ENCODE measurements at regions not wholly inside any gene's neighbourhood (a gene's known extent, or its start where the extent isn't known, plus 50 kb on each side); places are given as distances from the start of the nearest gene placed in this dataset.

DNA sequence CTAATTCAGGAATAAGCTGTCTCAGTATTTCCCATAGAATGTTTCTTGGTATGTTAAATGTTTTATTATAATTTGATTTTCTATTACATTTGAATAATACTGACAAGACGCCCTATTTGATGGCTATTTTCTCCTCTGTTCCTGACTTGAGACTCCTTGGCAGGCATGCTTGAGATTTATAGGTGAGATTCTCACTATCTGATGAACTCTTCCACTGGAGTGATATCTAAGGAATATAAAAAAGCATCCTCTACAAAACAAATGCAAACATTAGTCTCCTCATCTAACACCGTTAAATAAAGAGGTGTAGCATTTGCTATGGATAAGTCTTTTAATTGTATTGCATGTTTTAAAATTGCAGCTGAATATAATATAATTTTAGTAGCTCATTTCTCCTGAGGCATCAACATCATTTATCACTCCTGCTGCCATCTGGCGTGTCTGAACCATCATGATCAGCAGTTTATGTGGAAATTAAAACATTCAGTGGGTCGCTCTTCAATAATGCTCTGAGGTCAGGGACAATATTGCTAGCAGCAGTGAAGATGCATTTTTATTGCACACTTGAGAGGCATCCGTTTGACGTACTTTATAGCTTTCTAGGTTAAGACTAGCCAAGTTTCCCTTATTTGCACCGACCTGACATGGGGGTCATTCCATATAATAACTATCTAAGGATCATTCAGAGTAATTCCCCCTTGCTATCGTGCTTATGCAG lies 210.4 kb upstream of the GALNTL6 start:
- no peak for DNase-seq (ENCODE audit: low read depth, low spot score)
- CTCF ChIA-PET = no interaction called here
- Histone ChIP-seq H3K9me3 (ENCODE audit: control insufficient read depth, insufficient read depth, low read length) (peaks cover 10% of the 10 kb centered on the region), H3K27ac (ENCODE audit: low read depth, low read length) (no peak overlapping the region), H3K27me3 (ENCODE audit: control insufficient read depth, insufficient read depth, low read length) (no peaks in the 10 kb centered on the region), H3K4me3 (ENCODE audit: low read depth, low read length) (no peak overlapping the region)
- POLR2A ChIA-PET = no interaction called here
- TF ChIP-seq, protein P1, sequence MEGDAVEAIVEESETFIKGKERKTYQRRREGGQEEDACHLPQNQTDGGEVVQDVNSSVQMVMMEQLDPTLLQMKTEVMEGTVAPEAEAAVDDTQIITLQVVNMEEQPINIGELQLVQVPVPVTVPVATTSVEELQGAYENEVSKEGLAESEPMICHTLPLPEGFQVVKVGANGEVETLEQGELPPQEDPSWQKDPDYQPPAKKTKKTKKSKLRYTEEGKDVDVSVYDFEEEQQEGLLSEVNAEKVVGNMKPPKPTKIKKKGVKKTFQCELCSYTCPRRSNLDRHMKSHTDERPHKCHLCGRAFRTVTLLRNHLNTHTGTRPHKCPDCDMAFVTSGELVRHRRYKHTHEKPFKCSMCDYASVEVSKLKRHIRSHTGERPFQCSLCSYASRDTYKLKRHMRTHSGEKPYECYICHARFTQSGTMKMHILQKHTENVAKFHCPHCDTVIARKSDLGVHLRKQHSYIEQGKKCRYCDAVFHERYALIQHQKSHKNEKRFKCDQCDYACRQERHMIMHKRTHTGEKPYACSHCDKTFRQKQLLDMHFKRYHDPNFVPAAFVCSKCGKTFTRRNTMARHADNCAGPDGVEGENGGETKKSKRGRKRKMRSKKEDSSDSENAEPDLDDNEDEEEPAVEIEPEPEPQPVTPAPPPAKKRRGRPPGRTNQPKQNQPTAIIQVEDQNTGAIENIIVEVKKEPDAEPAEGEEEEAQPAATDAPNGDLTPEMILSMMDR (IDR thresholded peaks at IDR 0.05; ENCODE audit: low read depth, low read length) = no peak

DNA sequence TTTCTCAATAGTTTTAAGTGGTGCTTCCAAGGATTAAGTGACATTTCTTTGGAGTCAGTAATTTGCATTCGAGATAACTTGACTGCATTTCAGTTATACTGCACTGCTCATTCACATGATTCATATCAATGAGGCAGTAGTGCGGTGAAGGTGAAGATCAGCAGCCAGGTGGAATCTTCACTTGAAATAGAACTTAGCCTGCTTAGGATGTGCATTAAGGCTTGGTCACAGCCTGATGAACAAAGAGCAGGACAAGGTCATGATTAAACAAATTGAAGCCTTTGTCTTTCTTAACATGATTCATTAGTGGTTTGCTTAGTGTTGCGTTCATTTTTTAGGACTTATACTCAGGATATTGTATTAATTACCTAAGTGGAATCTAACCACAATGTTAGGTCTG lies 212.1 kb upstream of the GALNTL6 start:
- Histone ChIP-seq H3K27ac (ENCODE audit: low read depth, low read length) (no peak overlapping the region), H3K4me3 (ENCODE audit: low read depth, low read length) (no peak overlapping the region), H3K27me3 (ENCODE audit: control insufficient read depth, insufficient read depth, low read length) (no peaks in the 10 kb centered on the region), H3K9me3 (ENCODE audit: control insufficient read depth, insufficient read depth, low read length) (peaks cover 13% of the 10 kb centered on the region; the same call in 1 of the 2 replicates)
- ChIA-PET POLR2A (no interaction called here), CTCF (no interaction called here)
- no peak for DNase-seq (ENCODE audit: low read depth, low spot score)
- TF ChIP-seq, protein P1 (IDR thresholded peaks at IDR 0.05; ENCODE audit: low read depth, low read length) = no peak

DNA sequence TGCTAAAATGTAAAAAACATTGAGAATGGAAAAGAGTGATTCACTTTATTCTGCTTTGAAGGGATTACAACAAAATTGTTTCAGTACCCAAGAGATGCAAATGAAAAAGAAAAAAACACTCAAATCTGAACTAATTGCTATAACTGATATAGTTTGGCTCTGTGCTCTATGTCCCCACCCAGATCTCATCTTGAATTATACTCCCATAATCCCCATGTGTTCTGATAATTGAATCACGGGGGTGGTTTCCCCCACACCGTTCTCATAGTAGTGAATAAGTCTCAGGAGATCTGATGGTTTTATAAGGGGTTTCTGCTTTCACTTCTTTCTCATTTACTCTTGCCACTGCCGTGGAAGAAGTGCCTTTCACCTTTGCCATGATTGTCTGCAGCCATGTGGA lies 213.6 kb upstream of the GALNTL6 start:
- Histone ChIP-seq H3K27me3 (ENCODE audit: control insufficient read depth, insufficient read depth, low read length) (no peaks in the 10 kb centered on the region), H3K9me3 (ENCODE audit: control insufficient read depth, insufficient read depth, low read length) (peaks cover 18% of the 10 kb centered on the region; the same call in 1 of the 2 replicates), H3K27ac (ENCODE audit: low read depth, low read length) (no peak overlapping the region), H3K4me3 (ENCODE audit: low read depth, low read length) (no peak overlapping the region)
- no peak for DNase-seq (ENCODE audit: low read depth, low spot score)
- POLR2A ChIA-PET = no interaction called here
- TF ChIP-seq, protein P1 (IDR thresholded peaks at IDR 0.05; ENCODE audit: low read depth, low read length) = no peak
- CTCF ChIA-PET = no interaction called here

DNA sequence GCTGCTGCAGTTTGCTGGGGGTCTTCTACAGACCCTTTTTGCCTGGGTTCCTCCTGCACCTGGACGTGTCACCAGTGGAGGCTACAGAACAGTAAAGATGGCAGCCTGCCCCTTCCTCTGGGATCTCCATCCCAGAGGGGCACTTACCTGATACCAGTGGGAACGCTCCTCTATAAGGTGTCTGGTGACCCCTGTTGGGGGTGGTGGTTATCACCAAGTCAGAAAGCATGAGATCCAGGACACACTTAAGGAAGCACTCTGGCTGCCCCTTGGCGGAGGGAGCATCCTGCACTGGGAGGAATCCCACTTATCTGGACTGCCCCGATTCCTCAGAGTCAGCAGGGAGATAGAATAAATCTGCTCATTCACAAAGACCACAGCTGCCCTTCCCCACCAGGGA lies 218.9 kb upstream of the GALNTL6 start:
- H3K9me3 ChIP-seq (ENCODE audit: control insufficient read depth, insufficient read depth, low read length) = peaks cover 20% of the 10 kb centered on the region; the same call in 1 of the 2 replicates
- no peak for DNase-seq (ENCODE audit: low read depth, low spot score)
- ChIA-PET POLR2A (no interaction called here), CTCF (no interaction called here)
- H3K4me3 ChIP-seq (ENCODE audit: low read depth, low read length) = no peak overlapping the region
- no peak overlapping the region for H3K27ac ChIP-seq (ENCODE audit: low read depth, low read length)
- TF ChIP-seq, protein P1 (IDR thresholded peaks at IDR 0.05; ENCODE audit: low read depth, low read length) = no peak
- no peaks in the 10 kb centered on the region for H3K27me3 ChIP-seq (ENCODE audit: control insufficient read depth, insufficient read depth, low read length)

DNA sequence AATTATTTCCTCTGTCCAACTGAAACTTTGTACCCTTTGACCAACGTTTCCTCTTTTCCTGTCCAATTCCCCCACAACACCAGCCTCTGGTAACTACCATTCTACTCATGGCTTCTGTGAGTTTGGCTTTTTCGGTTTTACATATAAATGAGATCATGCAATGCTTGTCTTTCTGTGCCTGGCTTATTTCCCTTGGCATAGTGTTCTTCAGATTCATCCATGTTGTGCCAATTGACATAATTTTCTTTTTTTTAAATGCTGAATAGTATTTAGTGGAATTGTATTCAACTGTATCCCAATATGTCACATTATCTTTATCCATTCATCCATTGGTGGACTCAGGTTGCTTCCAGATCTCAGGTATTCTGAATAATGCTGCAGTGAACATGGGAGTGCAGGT lies 222.5 kb upstream of the GALNTL6 start:
- Histone ChIP-seq H3K27ac (ENCODE audit: low read depth, low read length) (no peak overlapping the region), H3K4me3 (ENCODE audit: low read depth, low read length) (no peak overlapping the region), H3K27me3 (ENCODE audit: control insufficient read depth, insufficient read depth, low read length) (no peaks in the 10 kb centered on the region), H3K9me3 (ENCODE audit: control insufficient read depth, insufficient read depth, low read length) (peaks cover 18% of the 10 kb centered on the region; the same call in 1 of the 2 replicates)
- TF ChIP-seq, protein P1 (IDR thresholded peaks at IDR 0.05; ENCODE audit: low read depth, low read length) = no peak
- CTCF ChIA-PET = no interaction called here
- DNase-seq (ENCODE audit: low read depth, low spot score) = no peak
- POLR2A ChIA-PET = no interaction called here
